ENCODE measurements at regions not wholly inside any gene's neighbourhood (a gene's known extent, or its start where the extent isn't known, plus 50 kb on each side); places are given as distances from the start of the nearest gene placed in this dataset.
A peak's percentile ranks its signal among the peaks of the same experiment; 100 is the strongest.
"Not testable (repeated sequence)": the region's sequence is repeated elsewhere in the genome, so short reads cannot be mapped to it uniquely, and the experiment has no call there.

GRCh38 chr7:93715234-93715633, 140.7 kb upstream of the CALCR start:
- Histone ChIP-seq H3K79me2 (ENCODE audit: insufficient read depth, low read depth) (no peaks in the 10 kb centered on the region), H4K20me1 (ENCODE audit: insufficient read depth) (no peaks in the 10 kb centered on the region)
- 0 out of 2 replicates have a peak, but pooled peaks have one; percentile 19 for TF ChIP-seq CTCF (conservative IDR thresholded peaks at IDR 0.05; ENCODE audit: low read depth, low read length)

GRCh38 chr7:93711926-93712325, 137.4 kb upstream of the CALCR start:
- Histone ChIP-seq H3K9ac (no peak overlapping the region), H3K27ac (no peak overlapping the region), H3K4me1 (ENCODE audit: low read depth, poor library complexity, severe bottlenecking) (peaks cover 8% of the 10 kb centered on the region)

More at GRCh38 chr7:93715234-93715633, 140.7 kb upstream of the CALCR start:
- H3K27ac ChIP-seq, result no peak overlapping the region
- no peak overlapping the region for H3K9ac ChIP-seq
- H3K4me3 ChIP-seq (IDR thresholded peaks at IDR 0.05; ENCODE audit: insufficient read depth, low read depth, low read length), result no peak overlapping the region
- H2AFZ ChIP-seq (ENCODE audit: low read depth), result no peak overlapping the region
- H3K36me3 ChIP-seq (ENCODE audit: insufficient read depth), result no peaks in the 10 kb centered on the region
- H3K4me1 ChIP-seq (ENCODE audit: low read depth, poor library complexity, severe bottlenecking), result peaks cover 14% of the 10 kb centered on the region
- H3K4me2 ChIP-seq, result no peak overlapping the region
- H3K27me3 ChIP-seq (ENCODE audit: insufficient read depth, low read depth), result no peaks in the 10 kb centered on the region

GRCh38 chr7:93708255-93708654, 133.7 kb upstream of the CALCR start:
- H3K4me1 ChIP-seq (ENCODE audit: low read depth, poor library complexity, severe bottlenecking); H2AFZ ChIP-seq (ENCODE audit: low read depth); H3K79me2 ChIP-seq (ENCODE audit: insufficient read depth, low read depth); H3K27ac ChIP-seq; H3K36me3 ChIP-seq (ENCODE audit: insufficient read depth); H3K4me2 ChIP-seq; H3K4me3 ChIP-seq (IDR thresholded peaks at IDR 0.05; ENCODE audit: insufficient read depth, low read depth, low read length); H3K9ac ChIP-seq; H3K27me3 ChIP-seq (ENCODE audit: insufficient read depth, low read depth); H4K20me1 ChIP-seq (ENCODE audit: insufficient read depth): not testable (repeated sequence)

More at GRCh38 chr7:93711926-93712325, 137.4 kb upstream of the CALCR start:
- Histone ChIP-seq H3K36me3 (ENCODE audit: insufficient read depth) (no peaks in the 10 kb centered on the region), H2AFZ (ENCODE audit: low read depth) (no peak overlapping the region), H3K27me3 (ENCODE audit: insufficient read depth, low read depth) (no peaks in the 10 kb centered on the region), H4K20me1 (ENCODE audit: insufficient read depth) (no peaks in the 10 kb centered on the region), H3K4me3 (IDR thresholded peaks at IDR 0.05; ENCODE audit: insufficient read depth, low read depth, low read length) (no peak overlapping the region), H3K79me2 (ENCODE audit: insufficient read depth, low read depth) (no peaks in the 10 kb centered on the region), H3K4me2 (no peak overlapping the region)
- TF ChIP-seq CTCF (conservative IDR thresholded peaks at IDR 0.05; ENCODE audit: low read depth, low read length), result no peak

- Histone ChIP-seq H3K36me3 (ENCODE audit: insufficient read depth) (no peaks in the 10 kb centered on the region), H3K9ac (no peak overlapping the region)
- TF ChIP-seq CTCF (conservative IDR thresholded peaks at IDR 0.05; ENCODE audit: low read depth, low read length), result no peak
Observed at GRCh38 chr7:93707249-93707648, 132.7 kb upstream of the CALCR start.

GRCh38 chr7:93706162-93706561, 131.6 kb upstream of the CALCR start:
- not testable (repeated sequence) for H3K4me2 ChIP-seq; H2AFZ ChIP-seq (ENCODE audit: low read depth); H3K4me1 ChIP-seq (ENCODE audit: low read depth, poor library complexity, severe bottlenecking); H3K27ac ChIP-seq; H4K20me1 ChIP-seq (ENCODE audit: insufficient read depth); H3K79me2 ChIP-seq (ENCODE audit: insufficient read depth, low read depth); H3K36me3 ChIP-seq (ENCODE audit: insufficient read depth); H3K9ac ChIP-seq; H3K27me3 ChIP-seq (ENCODE audit: insufficient read depth, low read depth); H3K4me3 ChIP-seq (IDR thresholded peaks at IDR 0.05; ENCODE audit: insufficient read depth, low read depth, low read length)

More at GRCh38 chr7:93707249-93707648, 132.7 kb upstream of the CALCR start:
- no peaks in the 10 kb centered on the region for H3K79me2 ChIP-seq (ENCODE audit: insufficient read depth, low read depth)
- H3K4me2 ChIP-seq, result no peak overlapping the region
- H3K4me1 ChIP-seq (ENCODE audit: low read depth, poor library complexity, severe bottlenecking), result no peaks in the 10 kb centered on the region
- no peak overlapping the region for H3K27ac ChIP-seq
- no peak overlapping the region for H2AFZ ChIP-seq (ENCODE audit: low read depth)
- H4K20me1 ChIP-seq (ENCODE audit: insufficient read depth), result no peaks in the 10 kb centered on the region
- no peak overlapping the region for H3K4me3 ChIP-seq (IDR thresholded peaks at IDR 0.05; ENCODE audit: insufficient read depth, low read depth, low read length)
- no peaks in the 10 kb centered on the region for H3K27me3 ChIP-seq (ENCODE audit: insufficient read depth, low read depth)
